HL-60 (cell line): ENCODE measurements at regions not wholly inside any gene's neighbourhood (a gene's known extent, or its start where the extent isn't known, plus 50 kb on each side); places are given as distances from the start of the nearest gene placed in this dataset.

Experiments used
- DNase-seq, 2 experiments: peaks; one replicate each; pipeline ENCODE4 v3.0.0-alpha.2; 2010 to 2020; ENCODE audit warnings: low read depth in 1 of 2, low spot score in 1 of 2
- H3K27ac ChIP-seq: fragments of 250-450 bp; sonication (Bioruptor Pico); replicated peaks from 2 replicates; pipeline ENCODE4 v1.5.1; 2020; ENCODE audit warnings: mild to moderate bottlenecking, moderate library complexity
- H3K27me3 ChIP-seq: fragments of 250-450 bp; sonication (Bioruptor Pico); 2 replicates; pipeline ENCODE4 v1.5.1; 2021; ENCODE audit warnings: mild to moderate bottlenecking, moderate library complexity; ENCODE audit not compliant: insufficient read depth, poor library complexity, severe bottlenecking
- H3K4me3 ChIP-seq: replicated peaks from 2 replicates; pipeline ENCODE4 v1.5.1; 2011; ENCODE audit warnings: mild to moderate bottlenecking, control low read depth, low read length; ENCODE audit not compliant: insufficient read depth
- CTCF ChIP-seq: IDR thresholded peaks from one replicate; pipeline ENCODE4 v1.5.1; 2011; ENCODE audit warnings: low read length, control low read depth, inconsistent platforms; ENCODE audit not compliant: insufficient read depth
- GABPA ChIP-seq: IDR thresholded peaks from 2 replicates; pipeline ENCODE4 v1.6.1; 2012; ENCODE audit warnings: low read depth
- POLR2AphosphoS5 ChIP-seq: IDR thresholded peaks from 2 replicates; pipeline ENCODE4 v1.6.1; 2012; ENCODE audit warnings: low read depth
- REST ChIP-seq: IDR thresholded peaks from 2 replicates; pipeline ENCODE4 v1.6.1; 2012; ENCODE audit warnings: low read depth; ENCODE audit not compliant: insufficient replicate concordance
- SPI1 ChIP-seq: IDR thresholded peaks from 2 replicates; pipeline ENCODE4 v1.6.1; 2012; ENCODE audit warnings: low read depth, mild to moderate bottlenecking, borderline replicate concordance

GRCh38 chr7:81370822-81371221 lies 399.0 kb downstream of the HGF start:
- DNase-seq = no peak
- TF ChIP-seq POLR2AphosphoS5 (no peak), GABPA (no peak), SPI1 (no peak), CTCF (no peak), REST (no peak)
- no peaks in the 10 kb centered on the region for H3K27me3 ChIP-seq
- no peak overlapping the region for H3K4me3 ChIP-seq
- H3K27ac ChIP-seq = no peak overlapping the region

- H3K27ac ChIP-seq = no peak overlapping the region
These were observed 402.4 kb downstream of the HGF start for GRCh38 chr7:81367326-81367931.

More at GRCh38 chr7:81367326-81367931, 402.4 kb downstream of the HGF start:
- no peak for DNase-seq
- Histone ChIP-seq H3K27me3 (no peaks in the 10 kb centered on the region), H3K4me3 (no peak overlapping the region)
- TF ChIP-seq REST (no peak), CTCF (no peak), SPI1 (no peak), GABPA (no peak), POLR2AphosphoS5 (no peak)
